ENCODE measurements at regions not wholly inside any gene's neighbourhood (a gene's known extent, or its start where the extent isn't known, plus 50 kb on each side); places are given as distances from the start of the nearest gene placed in this dataset.

DNA sequence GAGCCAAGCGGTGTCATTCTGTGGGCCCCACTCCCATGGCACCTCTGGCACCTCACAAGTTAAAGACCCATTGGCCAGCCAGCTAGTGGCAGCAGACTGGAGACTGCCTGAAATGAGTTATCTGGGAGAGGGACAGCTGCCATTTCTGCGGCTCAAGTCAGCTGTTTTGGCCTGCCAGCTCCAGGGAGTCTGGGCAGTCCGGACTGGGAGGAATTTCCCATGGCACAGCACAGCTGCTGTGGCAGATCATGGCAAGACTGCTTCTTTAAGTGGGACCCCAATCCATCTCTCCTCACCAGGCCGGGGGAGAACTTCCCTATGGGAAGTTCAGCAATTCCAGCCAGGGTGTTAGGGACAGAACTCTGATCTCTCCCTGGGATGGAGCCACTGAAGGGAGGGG is 2187.6 kb upstream of the CELF4 start:
- DNase-seq, result no peak

DNA sequence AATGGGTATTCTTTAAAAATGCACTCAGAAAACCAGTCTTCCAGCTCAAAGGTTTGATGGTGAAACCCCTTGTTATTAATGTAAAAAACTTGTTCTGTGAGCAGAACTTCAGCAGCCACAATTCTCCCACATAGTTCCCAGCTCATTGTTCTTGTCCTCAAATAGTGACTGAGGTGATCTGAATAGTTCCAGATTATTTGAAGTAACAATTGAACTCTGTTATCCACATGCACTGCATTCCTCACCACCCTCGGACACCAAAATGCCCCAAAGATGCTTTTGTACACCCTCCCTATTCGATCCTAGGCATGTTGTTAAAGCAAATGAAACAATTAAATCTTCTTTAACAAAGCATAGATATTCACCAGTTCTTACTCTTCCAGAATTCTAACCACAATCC is 2186.8 kb upstream of the CELF4 start:
- no peak for DNase-seq

DNA sequence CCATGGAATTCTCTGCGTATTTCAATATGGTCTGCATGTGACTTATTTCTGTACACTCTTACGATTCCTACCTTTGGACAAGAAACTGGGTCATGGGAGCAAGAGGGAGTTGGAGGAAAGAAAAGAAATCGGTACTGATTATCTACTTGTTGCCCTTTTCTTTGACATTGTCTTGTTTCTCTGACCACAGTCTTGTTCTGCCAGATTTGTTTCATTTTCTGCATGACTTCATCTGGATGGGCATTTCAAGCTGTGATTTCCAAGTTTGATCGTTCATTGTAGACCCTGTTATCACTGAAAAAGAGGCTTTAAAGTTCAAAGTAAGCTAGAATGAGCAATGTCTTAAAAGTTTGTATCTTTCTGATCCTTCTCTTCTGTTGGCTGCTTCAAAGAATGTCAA is 2186.3 kb upstream of the CELF4 start:
- DNase-seq, result no peak

DNA sequence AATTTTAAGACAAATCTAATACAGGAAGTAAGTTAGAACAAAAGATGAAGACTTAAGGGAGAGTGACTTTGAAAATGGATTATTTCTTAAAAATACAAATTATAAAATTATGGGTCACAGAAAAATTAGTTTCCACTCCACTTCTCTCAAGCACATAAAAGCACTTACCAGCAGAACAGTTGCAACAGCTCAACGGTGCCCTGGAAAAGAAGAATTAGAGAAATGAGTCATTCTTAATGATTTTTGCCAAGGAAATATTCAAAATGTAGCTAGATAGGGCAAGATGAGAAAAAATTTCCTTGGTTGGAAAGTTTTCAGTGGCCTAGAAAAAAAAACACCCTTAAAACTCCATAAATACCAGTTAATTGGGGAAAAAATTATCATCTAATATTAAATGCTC is 2185.6 kb upstream of the CELF4 start:
- no peak for DNase-seq

DNA sequence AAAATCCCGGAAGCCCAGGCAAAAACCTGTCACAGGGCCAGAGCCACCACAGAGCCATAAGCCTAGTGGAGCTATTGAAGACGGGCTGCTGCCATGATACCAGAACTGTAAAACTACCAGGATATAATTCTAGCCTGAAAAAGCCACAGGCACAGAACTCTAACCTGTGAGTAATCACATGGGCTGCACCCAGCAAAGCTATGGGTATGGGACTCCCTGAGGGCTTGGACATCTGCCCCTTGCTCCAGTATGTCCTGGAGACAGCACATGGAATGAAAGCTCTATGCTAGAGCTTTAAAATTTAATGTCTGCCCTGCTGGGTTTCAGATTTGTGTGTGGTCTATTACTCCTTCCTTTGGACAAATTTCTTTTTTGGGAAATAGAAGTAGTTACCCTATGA is 2183.6 kb upstream of the CELF4 start:
- DNase-seq, result no peak

DNA sequence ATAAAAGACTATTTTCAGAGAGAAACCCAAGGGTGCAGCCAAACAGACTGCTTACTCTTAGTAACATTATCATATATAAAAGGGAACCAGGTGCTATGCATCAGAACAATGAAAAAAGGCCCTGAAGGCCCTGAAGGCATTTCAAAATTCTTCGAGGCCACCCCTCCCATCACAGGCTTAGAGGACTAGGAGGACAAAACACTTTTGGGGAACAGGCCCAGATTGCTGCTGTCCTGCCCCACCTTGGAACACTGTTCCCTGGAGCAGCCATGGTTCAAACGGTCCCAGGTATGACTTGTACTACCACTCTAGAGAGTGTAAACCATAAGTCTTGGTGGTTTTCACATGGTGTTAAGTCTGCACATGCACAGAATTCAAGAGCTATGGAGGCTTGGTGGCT is 2183.1 kb upstream of the CELF4 start:
- DNase-seq, result no peak

DNA sequence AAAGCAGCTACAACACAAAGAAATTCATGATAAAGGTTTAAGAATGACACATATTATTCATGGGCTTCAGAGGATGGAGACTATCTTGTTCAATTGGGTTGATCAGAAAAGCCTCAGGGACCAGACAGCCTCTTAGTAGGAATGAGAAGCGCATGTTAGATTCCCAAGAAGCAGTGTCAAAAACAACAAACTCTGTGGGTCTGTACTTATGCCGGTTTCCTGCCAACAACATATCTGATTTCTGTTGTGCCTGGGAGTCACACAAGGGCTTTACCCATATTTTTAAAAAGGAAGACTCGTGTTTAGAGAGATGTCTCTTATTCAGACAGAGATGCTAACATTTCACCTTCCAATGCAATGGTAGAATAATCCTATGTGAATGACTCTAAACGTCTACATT is 2180.6 kb upstream of the CELF4 start:
- no peak for DNase-seq

DNA sequence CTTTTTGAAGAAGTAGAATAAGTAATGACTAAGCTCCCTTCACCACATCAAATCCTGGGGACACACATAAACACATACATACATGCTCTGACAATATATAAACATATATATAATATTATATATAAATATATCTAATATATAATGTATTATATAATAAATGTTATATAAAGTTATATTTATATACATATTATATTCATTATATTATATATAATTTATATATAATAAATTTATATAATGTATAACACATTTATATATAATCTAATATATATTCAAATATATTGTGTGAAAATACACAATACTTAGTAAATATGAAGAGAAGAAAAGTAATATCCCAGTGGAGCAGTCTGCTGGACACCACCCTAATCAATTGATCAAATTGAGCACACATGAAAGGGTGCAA is 2177.9 kb upstream of the CELF4 start:
- no peak for DNase-seq

DNA sequence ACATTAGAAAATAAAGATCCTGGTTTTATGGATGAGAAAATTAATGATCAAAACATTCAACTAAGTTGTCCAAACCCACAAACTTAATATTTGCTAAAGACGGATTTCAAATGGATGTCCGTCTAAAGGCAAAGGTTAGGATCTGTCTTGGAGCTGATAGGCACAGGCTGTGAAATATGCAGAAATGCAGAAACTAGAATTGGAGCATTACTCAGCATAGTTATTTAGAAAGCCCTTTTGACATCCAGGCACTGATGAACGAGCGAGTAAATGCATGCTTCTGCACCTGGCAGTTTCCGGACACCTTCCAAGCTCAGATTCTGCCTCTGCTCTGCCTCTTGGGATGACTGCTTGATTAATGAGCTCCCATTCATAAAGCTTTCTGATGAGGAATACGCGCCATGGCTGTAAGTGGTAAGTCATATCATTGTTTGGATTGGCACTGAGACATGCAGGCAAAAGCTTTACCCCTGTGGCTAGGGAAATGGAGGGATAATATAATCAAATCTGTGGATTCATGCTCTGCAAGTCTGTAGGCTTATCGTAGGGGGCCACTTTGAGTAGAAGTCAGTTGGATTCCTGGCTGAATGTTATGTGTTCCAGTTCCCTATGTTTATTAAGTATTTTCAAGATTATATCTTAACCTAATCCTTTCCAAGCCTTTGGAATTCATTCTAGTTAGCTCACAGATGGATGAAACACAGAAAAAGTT is 2176.3 kb upstream of the CELF4 start:
- no peak for DNase-seq

DNA sequence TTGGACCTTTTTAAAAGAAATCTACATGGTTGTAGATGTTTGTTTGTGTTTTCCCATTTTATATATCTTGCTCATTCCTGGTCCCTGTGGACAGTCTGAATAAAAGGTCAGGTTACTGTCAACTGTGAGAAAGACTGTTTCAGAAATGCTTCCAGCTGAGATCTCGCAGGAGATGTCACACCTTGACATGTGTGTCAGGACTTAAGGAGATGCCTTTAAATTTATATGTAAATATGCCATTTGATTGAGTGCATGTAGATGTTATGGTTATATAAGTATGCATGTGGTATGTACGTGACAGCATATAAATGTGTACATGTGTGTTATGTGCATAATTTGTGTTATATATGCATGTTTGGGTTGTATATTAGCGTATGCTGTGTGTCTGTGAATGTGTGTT is 2172.3 kb upstream of the CELF4 start:
- no peak for DNase-seq

DNA sequence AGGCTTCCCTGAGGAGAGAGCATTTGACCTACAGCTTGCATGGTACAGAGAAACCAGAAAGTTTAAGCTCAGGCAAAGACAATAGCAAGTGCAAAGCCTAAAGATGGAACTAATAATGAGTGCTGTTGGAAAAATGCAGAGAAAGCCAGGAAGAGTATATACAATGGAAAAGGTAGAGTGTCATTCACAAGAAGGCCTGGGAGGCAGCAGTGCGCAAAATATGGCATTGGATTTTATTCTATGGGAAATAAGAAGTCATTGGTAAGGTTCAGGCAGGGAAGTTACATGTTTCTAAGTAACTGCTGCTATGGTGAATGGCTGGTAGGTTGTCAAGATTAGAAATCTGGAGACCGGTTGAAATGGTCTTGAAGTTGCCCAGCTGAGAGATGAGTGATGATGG is 2167.3 kb upstream of the CELF4 start:
- no peak for DNase-seq

DNA sequence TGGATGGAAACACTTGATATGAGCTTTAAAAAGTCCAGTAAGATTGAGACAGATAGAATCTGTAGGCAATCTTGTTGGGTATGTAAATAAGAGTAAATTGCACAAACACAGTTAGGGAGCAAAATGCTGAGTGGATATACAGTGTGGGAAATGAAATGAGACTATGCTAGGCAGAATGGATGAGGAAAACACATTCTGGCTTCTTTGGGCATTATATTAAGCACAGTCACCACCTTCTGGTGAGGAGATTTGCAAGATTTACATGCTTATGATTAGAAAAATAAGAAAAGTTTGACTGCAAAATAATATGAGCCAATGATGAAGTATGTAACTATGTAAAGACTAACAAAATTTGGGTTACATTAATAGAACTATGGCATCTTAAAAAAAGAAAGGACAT is 2165.0 kb upstream of the CELF4 start:
- no peak for DNase-seq

DNA sequence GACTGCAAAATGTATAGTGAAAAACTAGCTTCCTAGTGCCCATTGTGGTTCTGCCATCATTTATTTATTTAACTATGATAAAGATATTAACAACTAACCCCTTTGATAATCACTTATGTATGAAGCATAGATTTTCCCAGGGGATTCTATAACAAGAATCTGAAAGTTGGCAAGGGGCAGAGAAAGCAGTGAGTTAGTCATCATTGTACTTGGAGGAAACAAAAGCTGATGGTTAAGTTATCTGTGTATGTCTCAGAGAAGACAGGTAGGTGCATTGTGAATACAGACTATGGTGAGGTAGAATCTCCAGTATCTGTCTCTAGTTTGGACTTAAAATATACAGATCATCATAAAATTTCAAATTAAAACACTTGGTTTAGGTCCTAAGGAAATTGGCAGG is 2159.1 kb upstream of the CELF4 start:
- no peak for DNase-seq

DNA sequence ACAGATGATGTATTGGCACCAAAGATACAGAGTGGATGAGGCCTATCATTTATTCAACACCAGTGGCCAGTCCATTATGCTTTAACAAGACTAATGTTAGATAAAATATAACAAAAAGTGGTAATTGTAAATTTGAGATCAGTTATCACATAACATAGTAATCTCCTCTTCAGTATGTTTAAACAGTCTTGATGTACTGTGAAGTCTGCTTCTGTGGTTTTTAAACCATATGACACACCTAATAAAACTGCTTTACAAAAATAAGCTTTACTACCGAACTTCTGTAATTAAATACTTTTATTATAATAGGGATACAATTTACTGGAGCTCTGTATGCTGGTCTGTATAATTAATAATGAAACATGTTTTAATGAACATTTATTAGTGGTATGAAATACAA is 2156.1 kb upstream of the CELF4 start:
- no peak for DNase-seq

DNA sequence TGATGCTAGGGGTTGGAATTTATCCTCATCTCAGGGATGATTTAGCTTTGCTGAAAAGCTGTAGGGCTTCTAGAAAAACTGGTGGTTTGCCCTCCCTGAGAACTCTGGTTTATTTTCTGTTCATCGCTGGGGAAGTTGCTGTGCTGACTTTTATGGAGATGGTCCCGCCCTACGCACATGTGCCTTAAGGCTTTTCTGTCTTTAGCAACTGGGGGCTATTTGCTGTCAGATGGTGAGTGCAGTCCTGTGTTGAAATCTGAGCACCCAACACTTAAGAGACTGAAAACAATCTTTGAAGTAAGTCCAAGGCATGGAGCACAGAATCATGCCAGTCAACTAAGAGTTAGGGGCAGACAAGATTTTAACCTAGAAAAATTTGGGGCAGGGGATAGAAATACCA is 2148.4 kb upstream of the CELF4 start:
- no peak for DNase-seq

DNA sequence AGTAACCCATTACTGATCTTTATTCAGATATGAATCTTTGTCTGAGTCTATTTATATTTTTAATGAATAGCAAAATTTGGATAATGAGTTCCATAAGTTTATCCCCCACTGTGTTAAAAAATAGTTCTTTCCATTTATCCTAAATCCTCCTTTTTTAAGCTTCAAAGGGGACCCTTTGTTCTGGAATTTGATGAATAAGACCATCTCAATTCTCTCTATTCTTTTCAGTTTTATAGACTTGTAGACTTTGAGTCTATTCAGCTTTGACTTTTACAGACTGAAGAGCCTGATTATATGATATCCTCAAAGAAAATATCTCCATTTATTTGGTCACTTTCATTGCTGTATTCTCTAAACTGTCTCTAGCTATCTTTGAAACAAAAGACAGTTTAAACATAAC is 2146.1 kb upstream of the CELF4 start:
- no peak for DNase-seq

DNA sequence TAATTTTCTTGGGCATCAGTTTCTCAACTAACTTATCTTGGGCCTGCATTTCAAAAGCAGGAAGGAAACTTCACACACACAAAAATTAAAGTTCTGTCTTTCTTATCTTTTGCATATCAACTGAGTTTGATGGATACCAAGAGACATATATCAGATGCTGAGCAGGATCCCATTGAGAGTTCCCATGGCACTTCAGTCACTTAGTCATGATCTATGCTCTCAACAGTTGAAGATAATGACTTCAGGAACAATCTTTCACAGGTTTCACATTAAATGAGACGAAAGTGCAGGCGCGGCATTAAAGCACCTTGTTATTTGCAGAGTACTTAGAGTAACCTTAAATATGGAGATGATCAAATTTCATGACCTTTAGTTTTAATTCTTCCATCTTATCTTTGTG is 2139.8 kb upstream of the CELF4 start:
- no peak for DNase-seq

DNA sequence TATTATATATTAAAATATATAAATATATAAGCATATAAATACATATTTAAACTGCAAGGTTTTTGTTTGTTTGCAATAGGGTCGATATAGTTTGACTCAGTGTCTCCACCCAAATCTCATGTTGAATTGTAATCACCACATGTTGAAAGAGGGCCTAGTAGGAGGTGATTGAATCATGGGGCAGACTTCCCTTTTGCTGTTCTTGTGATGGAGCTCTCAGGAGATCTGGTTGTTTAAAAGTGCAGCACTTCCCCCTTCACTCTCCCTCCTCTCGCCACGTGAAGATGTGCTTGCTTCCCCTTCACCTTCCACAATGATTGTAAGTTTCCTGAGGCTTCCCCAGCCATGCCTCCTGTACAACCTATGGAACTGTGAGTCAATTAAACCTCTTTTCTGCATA is 2137.3 kb upstream of the CELF4 start:
- DNase-seq, result no peak

DNA sequence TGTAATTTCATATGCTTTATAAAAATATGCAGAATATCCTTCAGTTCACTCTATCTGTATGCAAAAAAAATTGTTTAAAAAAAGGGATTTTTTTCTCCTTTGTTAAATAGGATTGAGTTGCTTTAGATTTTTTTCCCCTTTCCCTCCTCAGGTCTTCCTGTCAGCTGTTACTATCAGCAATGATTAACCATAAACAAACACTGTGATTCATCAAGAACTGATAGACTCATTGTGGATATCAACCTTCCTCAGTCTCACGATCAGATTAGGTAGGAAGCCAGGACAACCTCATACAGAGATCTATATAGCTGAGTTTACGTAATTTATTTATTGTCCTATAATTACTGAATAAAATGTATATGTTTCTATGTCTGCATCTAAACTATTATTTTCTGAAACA is 2136.2 kb upstream of the CELF4 start:
- no peak for DNase-seq

DNA sequence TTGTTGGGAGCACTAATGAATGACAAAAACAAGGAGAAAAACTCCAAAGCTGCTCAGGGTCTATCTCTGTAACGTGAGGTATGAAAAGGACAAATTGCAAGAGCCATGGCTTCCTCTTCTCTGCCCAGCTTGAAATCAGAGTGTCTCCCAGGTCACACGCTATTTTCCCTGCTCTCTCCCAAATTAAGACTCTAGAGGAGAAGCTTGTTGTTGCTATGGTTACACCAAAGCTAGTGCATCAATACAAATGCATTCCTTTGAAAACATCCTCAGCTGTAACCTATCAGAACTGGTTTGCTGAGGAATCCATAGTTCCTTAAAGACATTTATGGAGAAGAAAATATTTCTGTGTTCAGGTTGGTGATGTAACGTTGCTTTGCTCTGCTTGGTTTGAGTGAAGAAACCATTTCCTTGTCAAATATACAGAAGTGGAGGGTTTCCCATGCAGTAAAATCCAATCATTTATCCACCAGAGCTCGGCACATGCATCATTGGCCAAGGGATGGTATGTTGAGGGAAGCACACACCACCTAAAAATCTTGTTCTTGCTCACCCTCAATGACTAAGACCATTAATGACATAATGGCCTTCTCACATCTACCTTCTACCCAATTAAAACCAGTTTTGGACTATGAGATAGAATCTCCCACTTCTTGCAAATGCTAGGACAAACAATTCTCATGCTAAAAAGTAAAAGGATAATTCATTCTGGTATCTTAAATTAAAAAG is 2135.6 kb upstream of the CELF4 start:
- no peak for DNase-seq

DNA sequence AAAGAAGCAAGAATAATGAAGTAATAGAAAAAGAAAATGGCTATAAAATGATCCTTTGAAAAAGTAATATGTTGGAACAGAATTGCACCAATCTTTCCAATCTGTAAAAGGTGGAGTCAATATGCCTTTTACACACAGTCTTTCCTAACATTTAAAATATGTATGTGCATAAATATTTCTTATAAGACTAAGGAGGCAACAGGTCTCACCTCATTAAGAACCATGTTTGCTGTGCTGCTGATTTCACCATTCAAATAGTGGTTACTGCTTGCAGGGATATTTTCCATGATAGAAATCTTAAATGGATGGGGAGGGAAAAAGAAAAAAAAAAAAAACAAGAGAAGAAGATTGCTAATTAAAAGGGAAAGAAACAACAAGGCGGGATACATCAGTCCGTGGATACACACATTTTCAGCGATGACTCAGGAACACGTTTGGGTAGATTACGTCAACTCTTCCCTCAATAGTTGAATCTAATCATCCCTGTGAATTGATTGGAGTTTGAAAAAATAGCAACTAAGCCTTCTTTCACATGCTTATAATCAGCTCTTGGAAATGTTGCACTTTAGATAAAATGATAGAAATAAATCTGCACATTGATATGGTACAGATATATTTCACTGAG is 2133.9 kb upstream of the CELF4 start:
- DNase-seq, result no peak

DNA sequence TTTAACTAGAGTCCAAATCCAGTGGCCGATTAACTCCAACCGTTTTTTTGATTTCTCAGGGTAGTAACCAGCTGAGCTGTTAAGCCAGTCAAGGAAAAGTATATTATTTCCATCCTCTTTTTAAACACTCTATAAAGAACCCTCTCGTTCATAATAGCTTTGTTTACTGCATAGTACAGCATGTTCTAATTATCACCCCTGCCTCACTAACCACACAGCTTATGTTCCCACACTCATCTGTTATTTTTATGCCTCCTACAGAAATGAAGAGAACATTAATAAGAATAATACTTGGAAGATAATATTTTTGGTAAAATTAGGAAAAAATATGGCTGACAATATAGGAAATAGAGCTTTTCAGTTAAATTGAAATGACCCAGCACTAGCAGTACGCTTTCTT is 2132.8 kb upstream of the CELF4 start:
- DNase-seq, result no peak

DNA sequence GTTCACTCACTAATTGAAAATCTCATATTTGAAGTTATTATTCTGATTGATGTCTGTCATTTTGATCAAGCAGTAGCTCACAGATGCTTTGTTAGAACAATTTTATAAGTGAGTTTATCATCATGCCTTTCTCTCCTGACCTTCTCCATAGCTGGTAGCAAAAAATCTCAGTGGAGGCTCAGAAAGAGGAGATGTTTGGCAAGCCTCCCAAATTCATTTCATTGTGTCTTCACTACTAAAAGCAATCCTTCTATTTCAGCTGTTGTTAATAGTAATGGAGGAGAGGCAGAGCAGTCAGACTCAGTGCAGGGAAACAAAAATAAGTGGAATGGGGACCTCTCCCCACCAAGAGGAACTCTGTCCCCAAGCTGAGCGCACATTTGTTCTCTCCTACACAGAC is 2127.8 kb upstream of the CELF4 start:
- no peak for DNase-seq

DNA sequence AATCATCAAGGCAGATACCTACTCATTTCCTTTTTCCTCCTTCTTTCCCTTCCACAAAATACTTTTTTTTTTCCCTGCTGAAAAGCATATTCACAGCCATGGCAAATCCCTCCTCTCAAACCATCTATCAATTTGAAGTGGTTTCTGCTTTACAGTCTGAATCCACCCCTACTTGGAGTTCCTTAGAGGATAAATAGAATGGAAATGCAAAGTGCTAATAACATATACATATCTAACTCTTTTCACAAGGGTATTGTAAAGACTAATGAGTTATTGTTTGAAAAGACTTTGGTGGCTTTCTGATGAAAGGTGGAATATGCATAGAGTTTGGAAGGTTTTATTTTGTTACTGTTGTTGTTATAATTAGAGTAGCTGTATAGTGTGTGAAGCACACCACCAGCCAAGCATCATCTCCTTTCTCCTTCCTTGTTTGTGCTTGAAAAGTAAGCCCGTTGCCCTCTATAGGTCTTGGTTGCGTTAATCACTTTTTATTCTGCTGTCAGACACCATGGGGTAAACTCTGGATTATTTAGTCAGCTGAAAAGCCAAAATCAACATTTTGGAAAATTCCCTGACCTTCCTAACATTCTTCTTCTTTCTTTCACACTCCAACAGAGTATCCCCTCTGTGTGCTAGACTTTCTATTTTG is 2126.9 kb upstream of the CELF4 start:
- no peak for DNase-seq
